H1 (cell line): ENCODE measurements at regions not wholly inside any gene's neighbourhood (a gene's known extent, or its start where the extent isn't known, plus 50 kb on each side); places are given as distances from the start of the nearest gene placed in this dataset.

Experiments
- CTCF ChIA-PET: fragments of 300-600 bp; sonication (Branson Sonifier 250); formaldehyde crosslinking; loops from one replicate; lab custom pipeline; 2021; ENCODE audit not compliant: partially characterized antibody; lab: Charles Lee
- POLR2A ChIA-PET: fragments of 300-600 bp; sonication (Branson Sonifier 250); formaldehyde crosslinking; loops from one replicate; lab custom pipeline; 2021; ENCODE audit warnings: inconsistent platforms; ENCODE audit not compliant: partially characterized antibody; lab: Charles Lee
- DNase-seq, 2 experiments: peaks; one replicate each; pipeline versions ENCODE4 v3.0.0 to v3.0.0-alpha.2; 2010 to 2022; ENCODE audit warnings: low spot score in 2 of 2, low read depth in 1 of 2, mixed read lengths in 1 of 2
- FAIRE-seq: peaks from 2 replicates; lab custom pipeline; 2011; peaks lifted over from hg19 to GRCh38; lab: Jason Lieb, UNC
- H2AFZ ChIP-seq: 2 replicates; pipeline ENCODE4 v1.8.1; 2012; ENCODE audit warnings: low read length, inconsistent platforms
- H2AK5ac ChIP-seq: 2 replicates; pipeline ENCODE4 v1.6.1; 2013; ENCODE audit warnings: low read depth, low read length
- H2BK120ac ChIP-seq: replicated peaks from 2 replicates; pipeline ENCODE3; 2013; ENCODE audit warnings: low read depth, low read length, inconsistent platforms
- H2BK12ac ChIP-seq: 2 replicates; pipeline ENCODE4 v1.6.1; 2013; ENCODE audit warnings: low read depth, low read length
- H2BK15ac ChIP-seq: 2 replicates; pipeline ENCODE4 v1.6.1; 2013; ENCODE audit warnings: low read length
- H2BK20ac ChIP-seq: 2 replicates; pipeline ENCODE4 v1.6.1; 2013; ENCODE audit warnings: low read length
- H2BK5ac ChIP-seq: 2 replicates; pipeline ENCODE4 v1.6.1; 2013; ENCODE audit warnings: low read depth, low read length
- H3K14ac ChIP-seq: 2 replicates; pipeline ENCODE4 v1.6.1; 2013; ENCODE audit warnings: inconsistent platforms; ENCODE audit not compliant: insufficient read length
- H3K18ac ChIP-seq: 2 replicates; pipeline ENCODE4 v1.6.1; 2013; ENCODE audit warnings: low read length; ENCODE audit errors: extremely low read depth
- H3K23ac ChIP-seq: 2 replicates; pipeline ENCODE4 v1.6.1; 2013; ENCODE audit warnings: inconsistent platforms; ENCODE audit not compliant: insufficient read length
- H3K23me2 ChIP-seq: 2 replicates; pipeline ENCODE4 v1.6.1; 2013; ENCODE audit warnings: low read depth, low read length
- H3K27ac ChIP-seq: 2 replicates; pipeline ENCODE4 v1.6.1; 2011; ENCODE audit warnings: low read depth, low read length, inconsistent platforms
- H3K27me3 ChIP-seq, 4 experiments: replicated peaks in 1 of 4; 1 replicate in 1 of 4; 2 replicates in 3 of 4; pipeline versions ENCODE4 v1.6.1 to v1.8.1; 2011 to 2013; ENCODE audit warnings: low read length in 3 of 4, mild to moderate bottlenecking in 3 of 4, inconsistent platforms in 2 of 4, mixed read lengths in 2 of 4, moderate library complexity in 1 of 4; ENCODE audit not compliant: control insufficient read depth in 3 of 4, insufficient read depth in 3 of 4; ENCODE audit errors: extremely low read depth in 1 of 4
- H3K36me3 ChIP-seq, 4 experiments: 2 replicates each; pipeline versions ENCODE4 v1.6.1 to v1.8.1; 2011 to 2013; ENCODE audit warnings: mild to moderate bottlenecking in 4 of 4, low read length in 3 of 4, moderate library complexity in 2 of 4, control low read depth in 1 of 4, inconsistent platforms in 1 of 4; ENCODE audit not compliant: insufficient read depth in 4 of 4, control insufficient read depth in 2 of 4
- H3K4ac ChIP-seq: replicated peaks from 2 replicates; pipeline ENCODE3; 2013; ENCODE audit warnings: low read length, low read depth, mixed read lengths, inconsistent platforms; ENCODE audit not compliant: insufficient read length
- H3K4me1 ChIP-seq, 4 experiments: replicated peaks in 1 of 4; 1 replicate in 1 of 4; 2 replicates in 3 of 4; pipeline versions ENCODE4 v1.6.1 to v1.8.1; 2011 to 2013; ENCODE audit warnings: low read length in 3 of 4, inconsistent platforms in 2 of 4, mixed read lengths in 1 of 4; ENCODE audit not compliant: insufficient read depth in 4 of 4, control insufficient read depth in 3 of 4
- H3K4me2 ChIP-seq, 2 experiments: 2 replicates each; pipeline versions ENCODE4 v1.6.1 to v1.8.1; 2011 to 2013; ENCODE audit warnings: low read depth in 2 of 2, low read length in 2 of 2, control low read depth in 1 of 2, inconsistent platforms in 1 of 2, mild to moderate bottlenecking in 1 of 2; ENCODE audit not compliant: insufficient read depth in 1 of 2
- H3K4me3 ChIP-seq, 4 experiments: fragments of 200-600, 300-600 bp in 1 of 4; sonication (generic), shearing (Covaris generic), sonication (Bioruptor Twin) in 1 of 4; 2 replicates each; pipeline versions ENCODE4 v1.5.1 to v1.8.1; 2011 to 2016; ENCODE audit warnings: low read length in 4 of 4, low read depth in 3 of 4, control low read depth in 2 of 4, inconsistent platforms in 2 of 4, mild to moderate bottlenecking in 2 of 4, mixed read lengths in 1 of 4, moderate library complexity in 1 of 4; ENCODE audit not compliant: insufficient read depth in 2 of 4; ENCODE audit errors: extremely low read depth in 1 of 4
- H3K56ac ChIP-seq: replicated peaks from 2 replicates; pipeline ENCODE3; 2013; ENCODE audit warnings: low read depth, mild to moderate bottlenecking, mixed read lengths, low read length, inconsistent platforms; ENCODE audit not compliant: insufficient read length
- H3K79me1 ChIP-seq: 2 replicates; pipeline ENCODE4 v1.6.1; 2013; ENCODE audit warnings: low read depth, low read length, control low read depth
- H3K79me2 ChIP-seq, 2 experiments: 2 replicates each; pipeline versions ENCODE4 v1.6.1 to v1.8.1; 2012 to 2013; ENCODE audit warnings: low read length in 2 of 2, mild to moderate bottlenecking in 2 of 2, inconsistent platforms in 1 of 2; ENCODE audit not compliant: insufficient read depth in 2 of 2, control insufficient read depth in 1 of 2
- H3K9ac ChIP-seq, 4 experiments: replicated peaks in 1 of 4; 1 replicate in 1 of 4; 2 replicates in 3 of 4; pipeline versions ENCODE4 v1.6.1 to v1.8.1; 2011 to 2013; ENCODE audit warnings: low read depth in 3 of 4, low read length in 3 of 4, control low read depth in 2 of 4, mild to moderate bottlenecking in 2 of 4, moderate library complexity in 2 of 4, inconsistent platforms in 1 of 4; ENCODE audit errors: extremely low read depth in 1 of 4
- H3K9me3 ChIP-seq, 2 experiments: 2 replicates each; pipeline versions ENCODE4 v1.6.1 to v1.8.1; 2012 to 2013; ENCODE audit warnings: mild to moderate bottlenecking in 2 of 2, moderate library complexity in 2 of 2, control low read depth in 1 of 2, inconsistent platforms in 1 of 2, low read depth in 1 of 2, low read length in 1 of 2, mixed read lengths in 1 of 2; ENCODE audit not compliant: insufficient read depth in 2 of 2
- H4K20me1 ChIP-seq, 2 experiments: replicated peaks in 1 of 2; 2 replicates each; pipeline versions ENCODE3 to v1.8.1; 2011 to 2013; ENCODE audit warnings: inconsistent platforms in 2 of 2, low read length in 2 of 2, mild to moderate bottlenecking in 1 of 2; ENCODE audit not compliant: insufficient read depth in 2 of 2, control insufficient read depth in 1 of 2
- H4K5ac ChIP-seq: 2 replicates; pipeline ENCODE4 v1.6.1; 2013; ENCODE audit warnings: low read length, low read depth, mixed read lengths, inconsistent platforms; ENCODE audit not compliant: insufficient read length
- H4K8ac ChIP-seq: 2 replicates; pipeline ENCODE4 v1.8.0; 2013; ENCODE audit warnings: mild to moderate bottlenecking, moderate library complexity, low read length, inconsistent platforms; ENCODE audit not compliant: insufficient read depth; ENCODE audit errors: extremely low read depth
- H4K91ac ChIP-seq: replicated peaks from 2 replicates; pipeline ENCODE3; 2013; ENCODE audit warnings: low read length, mixed read lengths, inconsistent platforms; ENCODE audit not compliant: insufficient read length
- BRCA1 ChIP-seq: IDR thresholded peaks from 2 replicates; pipeline ENCODE4 v1.6.1; 2012; ENCODE audit warnings: low read depth, low read length, improper control_type of control experiment
- CBX5 ChIP-seq: fragments of 300-800, 300-1000 bp; sonication (generic); IDR thresholded peaks from 2 replicates; pipeline ENCODE4 v1.7.1; 2016; ENCODE audit warnings: antibody characterized with exemption, low read length, low read depth
- GABPA ChIP-seq: IDR thresholded peaks from 2 replicates; pipeline ENCODE4 v1.6.1; 2011; ENCODE audit warnings: mild to moderate bottlenecking, low read length, moderate library complexity, borderline replicate concordance; ENCODE audit not compliant: insufficient read depth
- HDAC2 ChIP-seq, 2 experiments: fragments of 300-600 bp in 1 of 2; sonication (generic) in 1 of 2; IDR thresholded peaks; 2 replicates each; pipeline ENCODE4 v1.6.1; 2011 to 2012; ENCODE audit warnings: low read depth in 2 of 2, low read length in 2 of 2, mild to moderate bottlenecking in 2 of 2, moderate library complexity in 2 of 2, borderline replicate concordance in 1 of 2, inconsistent platforms in 1 of 2
- SIX5 ChIP-seq: IDR thresholded peaks from 2 replicates; pipeline ENCODE4 v1.6.1; 2011; ENCODE audit warnings: mild to moderate bottlenecking, low read depth, low read length
- SP4 ChIP-seq: IDR thresholded peaks from 2 replicates; pipeline ENCODE4 v1.6.1; 2012; ENCODE audit warnings: low read length, inconsistent platforms
- TF ChIP-seq, protein P1 (sequence below), 3 experiments: IDR thresholded peaks; 1 replicate in 2 of 3; 2 replicates in 1 of 3; pipeline versions ENCODE4 v1.5.1 to v1.6.1; 2011; ENCODE audit warnings: low read length in 3 of 3, mild to moderate bottlenecking in 3 of 3, inconsistent platforms in 2 of 3, low read depth in 1 of 3, moderate library complexity in 1 of 3; ENCODE audit not compliant: insufficient read depth in 1 of 3; ENCODE audit errors: control extremely low read depth in 1 of 3
- TF ChIP-seq, protein P2 (sequence below): IDR thresholded peaks from 2 replicates; pipeline ENCODE4 v1.6.1; 2012; ENCODE audit warnings: inconsistent platforms

DNA sequence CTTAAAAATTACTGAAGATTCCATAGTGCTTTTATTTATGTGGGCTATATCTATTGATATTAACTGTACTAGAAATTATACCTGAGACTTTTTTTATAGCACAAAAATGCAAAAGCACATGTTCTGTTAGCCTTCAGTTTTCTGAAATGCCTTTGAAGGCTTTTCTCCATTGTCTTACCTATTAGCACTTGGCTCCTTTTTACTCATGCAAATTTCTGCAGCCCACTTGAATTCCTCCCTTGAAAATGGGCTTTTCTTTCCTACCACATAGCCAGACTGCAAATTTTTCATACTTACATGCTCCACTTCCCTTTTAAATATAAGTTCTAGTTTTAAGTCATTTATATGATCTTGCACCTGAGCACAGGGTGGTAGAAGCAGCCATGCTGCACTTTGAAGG is 453.0 kb upstream of the TRIB2 start:
- H3K23ac ChIP-seq: no peak overlapping the region
- peaks cover 0 to 1% (median 0%) of the 10 kb centered on the region in 4 experiments; a peak in 1 of 7 replicates for H3K27me3 ChIP-seq
- no peak overlapping the region for H2BK15ac ChIP-seq
- H3K9ac ChIP-seq: no peak overlapping the region
- no peak overlapping the region for H2AFZ ChIP-seq
- 0 out of 2 replicates have a peak overlapping the region, but pooled peaks have one; percentile 20 for H2BK5ac ChIP-seq
- H4K5ac ChIP-seq: no peak overlapping the region
- H3K18ac ChIP-seq: no peak overlapping the region
- no peak for TF ChIP-seq CBX5
- no peak for TF ChIP-seq GABPA
- no peak for TF ChIP-seq HDAC2 (IDR thresholded peaks at IDR 0.05; ENCODE audit: borderline replicate concordance in 1 of 2, low read depth in 2 of 2, low read length in 2 of 2)
- TF ChIP-seq SP4: no peak
- TF ChIP-seq, protein P1, sequence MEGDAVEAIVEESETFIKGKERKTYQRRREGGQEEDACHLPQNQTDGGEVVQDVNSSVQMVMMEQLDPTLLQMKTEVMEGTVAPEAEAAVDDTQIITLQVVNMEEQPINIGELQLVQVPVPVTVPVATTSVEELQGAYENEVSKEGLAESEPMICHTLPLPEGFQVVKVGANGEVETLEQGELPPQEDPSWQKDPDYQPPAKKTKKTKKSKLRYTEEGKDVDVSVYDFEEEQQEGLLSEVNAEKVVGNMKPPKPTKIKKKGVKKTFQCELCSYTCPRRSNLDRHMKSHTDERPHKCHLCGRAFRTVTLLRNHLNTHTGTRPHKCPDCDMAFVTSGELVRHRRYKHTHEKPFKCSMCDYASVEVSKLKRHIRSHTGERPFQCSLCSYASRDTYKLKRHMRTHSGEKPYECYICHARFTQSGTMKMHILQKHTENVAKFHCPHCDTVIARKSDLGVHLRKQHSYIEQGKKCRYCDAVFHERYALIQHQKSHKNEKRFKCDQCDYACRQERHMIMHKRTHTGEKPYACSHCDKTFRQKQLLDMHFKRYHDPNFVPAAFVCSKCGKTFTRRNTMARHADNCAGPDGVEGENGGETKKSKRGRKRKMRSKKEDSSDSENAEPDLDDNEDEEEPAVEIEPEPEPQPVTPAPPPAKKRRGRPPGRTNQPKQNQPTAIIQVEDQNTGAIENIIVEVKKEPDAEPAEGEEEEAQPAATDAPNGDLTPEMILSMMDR (IDR thresholded peaks at IDR 0.05; ENCODE audit: control extremely low read depth in 1 of 3, insufficient read depth in 1 of 3, low read depth in 1 of 3, low read length in 3 of 3): no peak
- TF ChIP-seq SIX5: no peak
- TF ChIP-seq BRCA1: no peak
- TF ChIP-seq, protein P2, sequence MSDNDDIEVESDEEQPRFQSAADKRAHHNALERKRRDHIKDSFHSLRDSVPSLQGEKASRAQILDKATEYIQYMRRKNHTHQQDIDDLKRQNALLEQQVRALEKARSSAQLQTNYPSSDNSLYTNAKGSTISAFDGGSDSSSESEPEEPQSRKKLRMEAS: no peak
- TF ChIP-seq, all 59 proteins: peak for 0
- Histone ChIP-seq H3K4me3 (peak overlapping the region in 1 of 4 experiments; percentile 7; a peak in 1 of 8 replicates), H3K14ac (no peak overlapping the region), H3K4ac (no peak overlapping the region), H2BK12ac (no peak overlapping the region), H3K27ac (no peak overlapping the region), H3K79me2 (no peaks in the 10 kb centered on the region), H4K8ac (no peak overlapping the region), H3K23me2 (no peaks in the 10 kb centered on the region), H3K4me2 (peak overlapping the region; percentile 13 to 52; a peak in 2 of 4 replicates), H2BK20ac (no peak overlapping the region), H2AK5ac (no peak overlapping the region), H2BK120ac (no peak overlapping the region), H4K91ac (no peak overlapping the region), H3K56ac (no peak overlapping the region), H3K79me1 (no peaks in the 10 kb centered on the region), H4K20me1 (no peaks in the 10 kb centered on the region), H3K9me3 (no peaks in the 10 kb centered on the region), H3K36me3 (no peaks in the 10 kb centered on the region), H3K4me1 (peaks cover 0 to 12% (median 6%) of the 10 kb centered on the region in 4 experiments; a peak in 3 of 7 replicates)
- POLR2A ChIA-PET: no interaction called here
- CTCF ChIA-PET: no interaction called here
- DNase-seq (no peak), FAIRE-seq (no peak)
